Peyer's patch (tissue), 4 donors: ENCODE measurements at regions not wholly inside any gene's neighbourhood (a gene's known extent, or its start where the extent isn't known, plus 50 kb on each side); places are given as distances from the start of the nearest gene placed in this dataset.

Experiments
- DNase-seq, 3 donors: peaks; one replicate each; pipeline ENCODE4 v3.0.0-alpha.2; 2017 to 2019
- H3K27ac ChIP-seq, 4 donors: fragments of 200-600 bp; sonication (generic); one replicate each; pipeline ENCODE4 v1.5.1; 2016 to 2019
- H3K27me3 ChIP-seq, 2 donors: fragments of 200-600 bp; sonication (generic); one replicate each; pipeline ENCODE4 v1.5.1; 2019
- H3K36me3 ChIP-seq, 3 donors: fragments of 200-600 bp; sonication (generic); one replicate each; pipeline ENCODE4 v1.5.1; 2016 to 2019
- H3K4me1 ChIP-seq, 4 donors: fragments of 200-600 bp; sonication (generic); one replicate each; pipeline ENCODE4 v1.5.1; 2016 to 2019
- H3K4me3 ChIP-seq, 4 donors: fragments of 200-600 bp; sonication (generic); 1 replicate in 3 of 4; 2 replicates in 1 of 4; pipeline ENCODE4 v1.5.1; 2016 to 2019; ENCODE audit warnings: mild to moderate bottlenecking in 1 of 4
- H3K9me3 ChIP-seq, 4 donors: fragments of 200-600 bp; sonication (generic); one replicate each; pipeline ENCODE4 v1.5.1; 2016 to 2019; ENCODE audit warnings: mild to moderate bottlenecking in 1 of 4
- POLR2A ChIP-seq, 2 donors: fragments of 450-650 bp; IDR thresholded peaks; one replicate each; pipeline ENCODE4 v1.5.1; 2017; ENCODE audit warnings: antibody characterized with exemption in 2 of 2, mild to moderate bottlenecking in 2 of 2, moderate library complexity in 2 of 2
- TF ChIP-seq, protein P1 (sequence below), 6 experiments: fragments of 450-650 bp in 4 of 6; fragments of 200-600 bp in 2 of 6; sonication (generic) in 1 of 6; IDR thresholded peaks; one replicate each; pipeline ENCODE4 v1.5.1; 2017 to 2019; ENCODE audit warnings: antibody characterized with exemption in 6 of 6, mild to moderate bottlenecking in 3 of 6, moderate library complexity in 1 of 6

DNA sequence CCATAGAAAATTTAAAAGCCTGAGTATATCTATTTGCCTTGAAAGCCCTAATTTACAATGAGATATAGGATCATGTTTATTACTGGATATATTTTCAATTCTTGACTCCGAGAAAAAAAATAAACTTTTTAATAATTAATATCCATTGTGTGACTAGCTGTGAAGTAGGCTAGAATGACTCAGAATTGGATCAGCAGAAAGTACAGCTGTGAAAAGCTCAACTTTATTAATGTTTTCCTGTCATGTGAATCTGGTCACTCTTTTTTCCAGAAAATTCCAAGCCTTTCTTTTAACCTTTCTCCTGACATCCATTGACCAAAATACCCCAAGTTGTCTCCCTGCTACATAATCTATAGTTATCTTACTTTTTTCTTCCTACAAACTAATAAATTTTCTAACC is 171.8 kb upstream of the PACRGL start:
- H3K27ac ChIP-seq: no peak overlapping the region
- DNase-seq: no peak
- no peak overlapping the region for H3K4me3 ChIP-seq
- H3K4me1 ChIP-seq: no peaks in the 10 kb centered on the region
- no peaks in the 10 kb centered on the region for H3K36me3 ChIP-seq
- H3K27me3 ChIP-seq: no peaks in the 10 kb centered on the region
- H3K9me3 ChIP-seq: no peaks in the 10 kb centered on the region
- TF ChIP-seq, protein P1, sequence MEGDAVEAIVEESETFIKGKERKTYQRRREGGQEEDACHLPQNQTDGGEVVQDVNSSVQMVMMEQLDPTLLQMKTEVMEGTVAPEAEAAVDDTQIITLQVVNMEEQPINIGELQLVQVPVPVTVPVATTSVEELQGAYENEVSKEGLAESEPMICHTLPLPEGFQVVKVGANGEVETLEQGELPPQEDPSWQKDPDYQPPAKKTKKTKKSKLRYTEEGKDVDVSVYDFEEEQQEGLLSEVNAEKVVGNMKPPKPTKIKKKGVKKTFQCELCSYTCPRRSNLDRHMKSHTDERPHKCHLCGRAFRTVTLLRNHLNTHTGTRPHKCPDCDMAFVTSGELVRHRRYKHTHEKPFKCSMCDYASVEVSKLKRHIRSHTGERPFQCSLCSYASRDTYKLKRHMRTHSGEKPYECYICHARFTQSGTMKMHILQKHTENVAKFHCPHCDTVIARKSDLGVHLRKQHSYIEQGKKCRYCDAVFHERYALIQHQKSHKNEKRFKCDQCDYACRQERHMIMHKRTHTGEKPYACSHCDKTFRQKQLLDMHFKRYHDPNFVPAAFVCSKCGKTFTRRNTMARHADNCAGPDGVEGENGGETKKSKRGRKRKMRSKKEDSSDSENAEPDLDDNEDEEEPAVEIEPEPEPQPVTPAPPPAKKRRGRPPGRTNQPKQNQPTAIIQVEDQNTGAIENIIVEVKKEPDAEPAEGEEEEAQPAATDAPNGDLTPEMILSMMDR (IDR thresholded peaks at IDR 0.05): no peak
- TF ChIP-seq POLR2A (IDR thresholded peaks at IDR 0.05): no peak

DNA sequence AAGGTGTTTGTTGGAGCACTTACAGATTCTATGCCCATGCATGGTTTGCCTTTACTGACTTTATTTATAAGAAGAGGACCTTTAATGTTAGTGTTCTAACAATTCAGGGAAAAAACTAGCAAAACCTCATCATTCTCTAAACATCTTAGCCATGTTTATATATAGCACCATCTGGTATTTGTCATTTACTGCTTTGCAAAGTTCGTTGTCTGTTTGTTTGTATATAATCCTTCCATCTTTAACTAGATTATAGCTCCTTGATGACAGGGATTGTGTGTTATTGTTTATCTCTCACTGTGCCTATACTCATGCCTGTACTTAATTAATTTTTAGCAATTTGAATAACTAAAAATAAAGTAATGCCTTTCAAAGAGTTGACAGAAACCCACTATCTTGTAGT is 170.6 kb upstream of the PACRGL start:
- H3K36me3 ChIP-seq: no peaks in the 10 kb centered on the region
- TF ChIP-seq, protein P1 (IDR thresholded peaks at IDR 0.05): no peak
- no peak for TF ChIP-seq POLR2A (IDR thresholded peaks at IDR 0.05)

DNA sequence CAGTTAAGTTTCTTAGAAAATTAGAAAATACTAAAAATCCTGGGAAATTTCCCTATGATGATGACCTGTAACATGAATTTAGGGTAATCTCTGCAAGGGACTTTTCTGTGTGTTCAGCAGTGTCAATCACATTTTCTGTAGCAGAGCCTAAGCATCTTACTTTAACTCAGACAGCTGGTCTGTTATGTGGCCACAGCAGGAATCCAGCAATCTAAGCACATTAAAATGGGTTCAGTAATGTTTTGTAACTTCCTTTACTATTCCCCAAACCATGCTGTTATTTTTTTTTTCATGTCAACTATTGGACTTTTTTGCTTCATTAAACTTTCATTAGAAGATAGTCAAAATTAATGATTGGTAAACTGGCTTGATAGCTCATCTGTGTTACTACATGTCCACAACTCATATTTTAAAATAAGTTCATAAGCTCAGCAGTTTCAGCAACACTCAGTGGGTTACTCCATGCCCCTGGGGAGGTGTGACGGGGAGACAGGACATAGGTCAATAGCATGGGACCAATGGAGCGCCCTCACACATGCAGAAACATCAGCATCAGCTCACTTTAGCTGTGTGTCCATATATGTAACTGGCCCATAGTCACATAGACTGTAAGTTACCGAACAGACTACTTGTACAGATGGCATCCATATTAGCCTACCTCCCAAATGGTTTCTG is 168.0 kb upstream of the PACRGL start:
- no peak for TF ChIP-seq POLR2A (IDR thresholded peaks at IDR 0.05)
- TF ChIP-seq, protein P1 (IDR thresholded peaks at IDR 0.05): no peak
- Histone ChIP-seq H3K9me3 (no peaks in the 10 kb centered on the region), H3K27ac (no peak overlapping the region), H3K27me3 (no peaks in the 10 kb centered on the region), H3K4me3 (no peak overlapping the region), H3K4me1 (no peaks in the 10 kb centered on the region), H3K36me3 (no peaks in the 10 kb centered on the region)
- DNase-seq: no peak

More for the DNA sequence above, 170.6 kb upstream of the PACRGL start:
- Histone ChIP-seq H3K9me3 (no peaks in the 10 kb centered on the region), H3K27ac (no peak overlapping the region), H3K4me3 (no peak overlapping the region), H3K27me3 (no peaks in the 10 kb centered on the region), H3K4me1 (no peaks in the 10 kb centered on the region)
- no peak for DNase-seq

DNA sequence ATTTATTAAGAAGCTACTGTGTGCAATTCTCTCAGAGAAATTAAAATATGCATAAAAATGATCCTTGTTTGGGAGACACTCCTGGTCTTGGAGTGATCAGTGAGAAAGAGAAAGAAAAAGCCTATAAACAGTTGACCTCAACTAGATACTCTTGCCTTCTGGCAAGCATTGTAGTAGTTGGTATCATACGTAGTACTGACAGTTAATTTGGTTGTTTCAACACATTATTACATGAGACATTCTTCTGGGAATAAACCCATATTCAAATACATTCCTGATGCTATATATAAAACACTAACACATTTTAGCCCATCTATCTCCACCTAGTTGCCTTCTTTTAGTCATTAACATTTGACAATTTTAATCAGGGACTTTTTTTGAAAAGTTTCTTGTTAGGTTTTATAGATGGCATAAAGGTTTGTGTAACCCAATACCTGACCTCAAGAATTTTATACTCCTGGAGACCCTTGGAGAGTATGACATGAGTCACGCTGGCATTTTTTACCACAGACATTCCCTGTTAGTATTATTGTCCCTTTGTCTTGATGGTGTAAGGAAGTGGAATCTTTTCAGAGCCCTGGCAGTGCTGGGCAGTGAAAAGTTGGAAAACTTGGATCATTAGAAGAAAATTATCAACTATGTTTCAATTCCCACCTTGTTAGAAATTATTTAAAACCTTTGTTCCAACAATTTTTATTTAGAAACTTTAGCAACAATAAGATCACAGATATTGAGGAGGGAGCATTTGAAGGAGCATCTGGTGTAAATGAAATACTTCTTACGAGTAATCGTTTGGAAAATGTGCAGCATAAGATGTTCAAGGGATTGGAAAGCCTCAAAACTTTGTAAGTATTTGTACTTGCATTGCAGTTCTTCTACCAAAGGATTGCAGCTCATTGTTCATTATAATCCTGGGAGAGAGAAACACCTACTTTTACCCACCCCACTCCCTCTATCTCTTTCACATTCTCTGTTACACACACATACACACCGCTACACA is 167.1 kb upstream of the PACRGL start:
- no peaks in the 10 kb centered on the region for H3K36me3 ChIP-seq
- H3K27ac ChIP-seq: no peak overlapping the region
- no peak for DNase-seq
- no peaks in the 10 kb centered on the region for H3K4me1 ChIP-seq
- TF ChIP-seq, protein P1 (IDR thresholded peaks at IDR 0.05): no peak
- no peak for TF ChIP-seq POLR2A (IDR thresholded peaks at IDR 0.05)
- H3K4me3 ChIP-seq: no peak overlapping the region
- no peaks in the 10 kb centered on the region for H3K9me3 ChIP-seq
- no peaks in the 10 kb centered on the region for H3K27me3 ChIP-seq

DNA sequence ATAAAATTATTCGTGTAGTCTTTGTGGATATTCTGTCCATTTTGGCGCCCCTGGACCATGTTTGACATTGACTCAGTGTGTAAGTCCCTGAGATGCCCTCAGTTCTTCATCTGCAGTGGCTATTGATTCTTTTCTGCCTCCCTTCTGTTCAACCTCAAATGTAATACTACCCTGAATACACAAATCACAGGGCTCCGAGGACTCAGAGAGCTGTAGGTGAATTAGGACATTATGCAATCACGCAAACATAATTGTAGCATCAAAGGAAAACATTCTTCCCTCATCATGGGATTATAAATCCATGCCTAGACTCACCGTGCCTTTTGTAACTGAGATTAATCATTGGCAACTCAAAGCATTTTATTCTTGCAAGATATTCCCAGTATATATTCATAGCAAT is 161.4 kb upstream of the PACRGL start:
- no peak for TF ChIP-seq POLR2A (IDR thresholded peaks at IDR 0.05)
- TF ChIP-seq, protein P1 (IDR thresholded peaks at IDR 0.05): no peak
- Histone ChIP-seq H3K9me3 (no peaks in the 10 kb centered on the region), H3K36me3 (no peaks in the 10 kb centered on the region), H3K27me3 (no peaks in the 10 kb centered on the region), H3K27ac (no peak overlapping the region), H3K4me3 (no peak overlapping the region), H3K4me1 (no peaks in the 10 kb centered on the region)
- DNase-seq: no peak
